H1 (cell line): ENCODE measurements at regions not wholly inside any gene's neighbourhood (a gene's known extent, or its start where the extent isn't known, plus 50 kb on each side); places are given as distances from the start of the nearest gene placed in this dataset.

Experiments
- BRCA1 ChIP-seq: IDR thresholded peaks from 2 replicates; pipeline ENCODE4 v1.6.1; 2012; ENCODE audit warnings: low read depth, low read length, improper control_type of control experiment
- CREB1 ChIP-seq: IDR thresholded peaks from 2 replicates; pipeline ENCODE4 v1.6.1; 2012; ENCODE audit warnings: inconsistent platforms
- CTBP2 ChIP-seq: IDR thresholded peaks from 2 replicates; pipeline ENCODE4 v1.7.0; 2011; ENCODE audit warnings: borderline replicate concordance, mild to moderate bottlenecking, moderate library complexity, mixed read lengths, low read length; ENCODE audit not compliant: insufficient read depth, insufficient read length
- JUND ChIP-seq: IDR thresholded peaks from 2 replicates; pipeline ENCODE4 v1.6.1; 2011; ENCODE audit warnings: mild to moderate bottlenecking, improper control_type of control experiment, low read length
- RXRA ChIP-seq: IDR thresholded peaks from 2 replicates; pipeline ENCODE4 v1.6.1; 2011; ENCODE audit warnings: low read depth, mild to moderate bottlenecking, low read length, moderate library complexity; ENCODE audit not compliant: insufficient read depth
- SP2 ChIP-seq: IDR thresholded peaks from 2 replicates; pipeline ENCODE4 v1.6.1; 2012; ENCODE audit warnings: mild to moderate bottlenecking, low read length, inconsistent platforms
- YY1 ChIP-seq: IDR thresholded peaks from 2 replicates; pipeline ENCODE4 v1.6.1; 2011; ENCODE audit warnings: low read depth, mild to moderate bottlenecking, low read length
- ZNF274 ChIP-seq: IDR thresholded peaks from 2 replicates; pipeline ENCODE4 v1.7.0; 2012; ENCODE audit warnings: low read length, borderline replicate concordance; ENCODE audit errors: extremely low read depth
- TF ChIP-seq, protein P1 (sequence below), 3 experiments: IDR thresholded peaks; 1 replicate in 2 of 3; 2 replicates in 1 of 3; pipeline versions ENCODE4 v1.5.1 to v1.6.1; 2011; ENCODE audit warnings: low read length in 3 of 3, mild to moderate bottlenecking in 3 of 3, inconsistent platforms in 2 of 3, low read depth in 1 of 3, moderate library complexity in 1 of 3; ENCODE audit not compliant: insufficient read depth in 1 of 3; ENCODE audit errors: control extremely low read depth in 1 of 3

DNA sequence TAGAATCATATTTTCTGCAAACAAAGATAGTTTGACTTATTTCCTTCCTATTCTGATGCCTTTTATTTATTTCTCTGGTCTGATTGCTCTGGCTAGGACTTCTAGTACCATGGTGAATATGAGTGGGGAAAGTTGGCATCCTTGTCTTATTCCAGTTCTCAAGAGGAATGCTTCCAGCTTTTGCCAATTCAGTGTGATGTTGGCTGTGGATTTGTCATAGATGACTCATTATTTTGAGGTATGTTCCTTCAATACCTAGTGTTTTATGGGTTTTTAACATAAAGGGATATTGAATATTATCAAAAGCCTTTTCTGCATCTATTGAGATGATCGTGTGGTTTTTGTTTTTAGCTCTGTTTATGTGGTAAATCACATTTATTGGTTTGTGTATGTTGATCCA, 139.4 kb upstream of the CNTN1 start:
- TF ChIP-seq RXRA (no peak), YY1 (no peak), SP2 (no peak), BRCA1 (no peak), CREB1 (no peak), ZNF274 (no peak), CTBP2 (no peak), JUND (no peak)
- TF ChIP-seq, protein P1, sequence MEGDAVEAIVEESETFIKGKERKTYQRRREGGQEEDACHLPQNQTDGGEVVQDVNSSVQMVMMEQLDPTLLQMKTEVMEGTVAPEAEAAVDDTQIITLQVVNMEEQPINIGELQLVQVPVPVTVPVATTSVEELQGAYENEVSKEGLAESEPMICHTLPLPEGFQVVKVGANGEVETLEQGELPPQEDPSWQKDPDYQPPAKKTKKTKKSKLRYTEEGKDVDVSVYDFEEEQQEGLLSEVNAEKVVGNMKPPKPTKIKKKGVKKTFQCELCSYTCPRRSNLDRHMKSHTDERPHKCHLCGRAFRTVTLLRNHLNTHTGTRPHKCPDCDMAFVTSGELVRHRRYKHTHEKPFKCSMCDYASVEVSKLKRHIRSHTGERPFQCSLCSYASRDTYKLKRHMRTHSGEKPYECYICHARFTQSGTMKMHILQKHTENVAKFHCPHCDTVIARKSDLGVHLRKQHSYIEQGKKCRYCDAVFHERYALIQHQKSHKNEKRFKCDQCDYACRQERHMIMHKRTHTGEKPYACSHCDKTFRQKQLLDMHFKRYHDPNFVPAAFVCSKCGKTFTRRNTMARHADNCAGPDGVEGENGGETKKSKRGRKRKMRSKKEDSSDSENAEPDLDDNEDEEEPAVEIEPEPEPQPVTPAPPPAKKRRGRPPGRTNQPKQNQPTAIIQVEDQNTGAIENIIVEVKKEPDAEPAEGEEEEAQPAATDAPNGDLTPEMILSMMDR (IDR thresholded peaks at IDR 0.05; ENCODE audit: control extremely low read depth in 1 of 3, insufficient read depth in 1 of 3, low read depth in 1 of 3, low read length in 3 of 3): no peak
